GM12891 (cell line): ENCODE measurements at regions not wholly inside any gene's neighbourhood (a gene's known extent, or its start where the extent isn't known, plus 50 kb on each side); places are given as distances from the start of the nearest gene placed in this dataset.

Experiments used
- POLR2A ChIP-seq: IDR thresholded peaks from 2 replicates; pipeline ENCODE4 v1.6.1; 2011; ENCODE audit warnings: low read depth, low read length, control low read depth
- POLR2AphosphoS5 ChIP-seq: IDR thresholded peaks from 2 replicates; pipeline ENCODE4 v1.6.1; 2011; ENCODE audit warnings: low read depth, low read length, control low read depth
- TAF1 ChIP-seq: IDR thresholded peaks from 2 replicates; pipeline ENCODE4 v1.6.1; 2011; ENCODE audit warnings: low read depth, low read length, control low read depth

DNA sequence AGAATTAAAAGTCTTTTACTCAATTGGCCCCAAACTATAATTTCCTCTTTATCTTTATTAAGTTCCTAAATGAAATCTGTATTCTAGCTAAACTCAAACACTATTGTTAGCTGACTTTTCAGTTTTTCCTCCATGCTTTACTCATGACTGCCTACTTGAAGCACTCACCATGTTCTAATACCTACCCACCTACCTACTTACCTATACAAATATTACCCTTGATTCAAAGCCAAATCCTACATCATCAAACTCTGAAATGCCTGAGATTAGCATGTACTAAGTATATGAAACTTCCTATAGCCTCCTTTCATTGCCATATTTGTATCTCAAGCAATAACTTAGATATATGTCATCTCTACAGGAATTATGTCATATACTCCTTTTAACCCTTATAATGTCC lies 259.7 kb downstream of the HDGFL1 start:
- TF ChIP-seq POLR2A (no peak), TAF1 (no peak), POLR2AphosphoS5 (no peak)
